ENCODE measurements at regions not wholly inside any gene's neighbourhood (a gene's known extent, or its start where the extent isn't known, plus 50 kb on each side); places are given as distances from the start of the nearest gene placed in this dataset.
A peak's percentile ranks its signal among the peaks of the same experiment; 100 is the strongest.

GRCh38 chr1:50343323-50343722 is 79.9 kb downstream of the DMRTA2 start:
- no peaks in the 10 kb centered on the region for H3K4me1 Mint-ChIP-seq

GRCh38 chr1:50342525-50342924 is 80.7 kb downstream of the DMRTA2 start:
- DNase-seq (no peak), ATAC-seq (ENCODE audit: low read depth) (no peak)
- Mint-ChIP-seq H3K4me1 (no peaks in the 10 kb centered on the region), H3K9me3 (no peaks in the 10 kb centered on the region), H3K27me3 (peaks cover 17% of the 10 kb centered on the region), H3K4me3 (no peak overlapping the region), H3K36me3 (ENCODE audit: low read depth) (no peaks in the 10 kb centered on the region), H3K27ac (no peak overlapping the region)
- POLR2A ChIA-PET: no interaction called here
- CTCF ChIA-PET: interaction anchor here (0.9 kb wide), 1 partner anchor 9 kb away, joined by 3 read pairs; no protein-coding TSS in a partner anchor
- no peak for TF ChIP-seq CTCF (IDR thresholded peaks at IDR 0.05)
- intact Hi-C loops (cut with micrococcal nuclease): no loop called here

More at GRCh38 chr1:50343323-50343722, 79.9 kb downstream of the DMRTA2 start:
- ChIA-PET POLR2A (no interaction called here), CTCF (no interaction called here)
- Mint-ChIP-seq H3K4me3 (no peak overlapping the region), H3K27ac (no peak overlapping the region), H3K27me3 (peaks cover 13% of the 10 kb centered on the region), H3K36me3 (ENCODE audit: low read depth) (no peaks in the 10 kb centered on the region), H3K9me3 (no peaks in the 10 kb centered on the region)
- DNase-seq (no peak), ATAC-seq (ENCODE audit: low read depth) (no peak)
- intact Hi-C loops (cut with micrococcal nuclease): no loop called here
- no peak for TF ChIP-seq CTCF (IDR thresholded peaks at IDR 0.05)

GRCh38 chr1:50335036-50335435 is 88.2 kb downstream of the DMRTA2 start:
- intact Hi-C loops (cut with micrococcal nuclease): no loop called here
- peaks cover 3% of the 10 kb centered on the region for H3K4me1 Mint-ChIP-seq
- peaks cover 34% of the 10 kb centered on the region for H3K27me3 Mint-ChIP-seq
- H3K27ac Mint-ChIP-seq: no peak overlapping the region
- no peak for DNase-seq
- ATAC-seq (ENCODE audit: low read depth): no peak
- no peak for TF ChIP-seq CTCF (IDR thresholded peaks at IDR 0.05)
- no peaks in the 10 kb centered on the region for H3K36me3 Mint-ChIP-seq (ENCODE audit: low read depth)
- CTCF ChIA-PET: no interaction called here
- no peak overlapping the region for H3K4me3 Mint-ChIP-seq
- POLR2A ChIA-PET: no interaction called here
- no peaks in the 10 kb centered on the region for H3K9me3 Mint-ChIP-seq

- peak; percentile 21 for DNase-seq
- Mint-ChIP-seq H3K4me3 (peak overlapping the region; percentile 30), H3K36me3 (ENCODE audit: low read depth) (no peaks in the 10 kb centered on the region), H3K4me1 (peaks cover 3% of the 10 kb centered on the region), H3K9me3 (no peaks in the 10 kb centered on the region), H3K27me3 (peaks cover 32% of the 10 kb centered on the region), H3K27ac (no peak overlapping the region)
- peak; percentile 65 for ATAC-seq (ENCODE audit: low read depth)
- CTCF ChIA-PET: interaction anchor here (0.6 kb wide), 1 partner anchor 13 kb away, joined by 4 read pairs; no protein-coding TSS in a partner anchor
- intact Hi-C loops (cut with micrococcal nuclease): loop anchor here (5.0 kb wide), 2 partner anchors 1416 to 1761 kb away; no protein-coding TSS in a partner anchor
- POLR2A ChIA-PET: no interaction called here
- no peak for TF ChIP-seq CTCF (IDR thresholded peaks at IDR 0.05)
Observed at GRCh38 chr1:50333595-50333974, 89.7 kb downstream of the DMRTA2 start.

- CTCF ChIA-PET: interaction anchor here (0.6 kb wide), 1 partner anchor 13 kb away, joined by 4 read pairs; no protein-coding TSS in a partner anchor
- intact Hi-C loops (cut with micrococcal nuclease): loop anchor here (5.0 kb wide), 2 partner anchors 1416 to 1761 kb away; no protein-coding TSS in a partner anchor
- Mint-ChIP-seq H3K4me1 (peaks cover 3% of the 10 kb centered on the region), H3K9me3 (no peaks in the 10 kb centered on the region), H3K27me3 (peaks cover 30% of the 10 kb centered on the region), H3K36me3 (ENCODE audit: low read depth) (no peaks in the 10 kb centered on the region), H3K27ac (no peak overlapping the region), H3K4me3 (peak overlapping the region; percentile 37)
- TF ChIP-seq CTCF (IDR thresholded peaks at IDR 0.05): no peak
- DNase-seq (peak; percentile 25), ATAC-seq (ENCODE audit: low read depth) (no peak)
- POLR2A ChIA-PET: no interaction called here
Observed at GRCh38 chr1:50332941-50333594, 90.2 kb downstream of the DMRTA2 start.
